Fibroblast of the aortic adventitia (primary cell): ENCODE measurements at regions not wholly inside any gene's neighbourhood (a gene's known extent, or its start where the extent isn't known, plus 50 kb on each side); places are given as distances from the start of the nearest gene placed in this dataset.

Experiments
- DNase-seq: peaks from one replicate; pipeline ENCODE4 v3.0.0-alpha.2; 2010; ENCODE audit warnings: low read depth
- H3K4me3 ChIP-seq: 2 replicates; pipeline ENCODE4 v1.5.1; 2011; ENCODE audit warnings: low read depth, mild to moderate bottlenecking, control low read depth, low read length, moderate library complexity
- CTCF ChIP-seq: IDR thresholded peaks from 2 replicates; pipeline ENCODE4 v1.5.1; 2011; ENCODE audit warnings: mild to moderate bottlenecking, low read length, control low read depth, inconsistent platforms; ENCODE audit not compliant: insufficient read depth

GRCh38 chr1:5312862-5313261 is 658.5 kb downstream of the AJAP1 start:
- no peak for DNase-seq
- no peak overlapping the region for H3K4me3 ChIP-seq
- TF ChIP-seq CTCF = no peak

GRCh38 chr1:5312293-5312674 is 657.9 kb downstream of the AJAP1 start:
- no peak for DNase-seq
- no peak for TF ChIP-seq CTCF
- no peak overlapping the region for H3K4me3 ChIP-seq

GRCh38 chr1:5311634-5312292 is 657.4 kb downstream of the AJAP1 start:
- H3K4me3 ChIP-seq = no peak overlapping the region
- no peak for TF ChIP-seq CTCF
- DNase-seq = no peak

- TF ChIP-seq CTCF = no peak
- DNase-seq = no peak
- no peak overlapping the region for H3K4me3 ChIP-seq
These were observed 656.7 kb downstream of the AJAP1 start for GRCh38 chr1:5311147-5311546.

- no peak for TF ChIP-seq CTCF
- H3K4me3 ChIP-seq = no peak overlapping the region
- no peak for DNase-seq
These were observed 653.8 kb downstream of the AJAP1 start for GRCh38 chr1:5308249-5308648.

GRCh38 chr1:5304702-5305101 is 650.3 kb downstream of the AJAP1 start:
- no peak for TF ChIP-seq CTCF
- no peak overlapping the region for H3K4me3 ChIP-seq
- DNase-seq = no peak

- no peak for TF ChIP-seq CTCF
- no peak overlapping the region for H3K4me3 ChIP-seq
- DNase-seq = no peak
These were observed 644.0 kb downstream of the AJAP1 start for GRCh38 chr1:5298376-5298775.
